ENCODE measurements at regions not wholly inside any gene's neighbourhood (a gene's known extent, or its start where the extent isn't known, plus 50 kb on each side); places are given as distances from the start of the nearest gene placed in this dataset.

DNA sequence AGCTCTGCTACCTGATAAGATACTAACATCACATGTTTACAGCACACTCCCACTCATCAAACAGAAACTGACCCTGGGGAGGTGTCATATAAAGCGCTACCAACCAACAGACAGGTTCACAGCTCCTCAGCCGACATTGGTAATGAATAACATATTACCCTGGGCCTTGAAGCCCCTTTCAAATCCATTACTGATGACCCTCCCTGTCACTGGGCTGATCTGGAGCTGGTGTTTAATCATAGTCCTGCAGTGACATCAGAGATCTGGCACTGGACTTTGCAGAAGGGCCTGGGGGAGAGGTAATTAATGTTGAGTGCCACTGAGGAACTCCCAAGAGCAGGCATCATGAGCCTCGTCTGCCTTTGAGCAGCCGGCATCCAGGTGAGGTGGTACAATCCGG is 306.5 kb upstream of the NFE2L3 start:
- Histone ChIP-seq H3K4me3 (no peak overlapping the region), H3K27ac (peak overlapping the region; percentile 69 to 94)
- DNase-seq (ENCODE audit: low spot score): no peak
- TF ChIP-seq, protein P1, sequence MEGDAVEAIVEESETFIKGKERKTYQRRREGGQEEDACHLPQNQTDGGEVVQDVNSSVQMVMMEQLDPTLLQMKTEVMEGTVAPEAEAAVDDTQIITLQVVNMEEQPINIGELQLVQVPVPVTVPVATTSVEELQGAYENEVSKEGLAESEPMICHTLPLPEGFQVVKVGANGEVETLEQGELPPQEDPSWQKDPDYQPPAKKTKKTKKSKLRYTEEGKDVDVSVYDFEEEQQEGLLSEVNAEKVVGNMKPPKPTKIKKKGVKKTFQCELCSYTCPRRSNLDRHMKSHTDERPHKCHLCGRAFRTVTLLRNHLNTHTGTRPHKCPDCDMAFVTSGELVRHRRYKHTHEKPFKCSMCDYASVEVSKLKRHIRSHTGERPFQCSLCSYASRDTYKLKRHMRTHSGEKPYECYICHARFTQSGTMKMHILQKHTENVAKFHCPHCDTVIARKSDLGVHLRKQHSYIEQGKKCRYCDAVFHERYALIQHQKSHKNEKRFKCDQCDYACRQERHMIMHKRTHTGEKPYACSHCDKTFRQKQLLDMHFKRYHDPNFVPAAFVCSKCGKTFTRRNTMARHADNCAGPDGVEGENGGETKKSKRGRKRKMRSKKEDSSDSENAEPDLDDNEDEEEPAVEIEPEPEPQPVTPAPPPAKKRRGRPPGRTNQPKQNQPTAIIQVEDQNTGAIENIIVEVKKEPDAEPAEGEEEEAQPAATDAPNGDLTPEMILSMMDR (IDR thresholded peaks at IDR 0.05): no peak

DNA sequence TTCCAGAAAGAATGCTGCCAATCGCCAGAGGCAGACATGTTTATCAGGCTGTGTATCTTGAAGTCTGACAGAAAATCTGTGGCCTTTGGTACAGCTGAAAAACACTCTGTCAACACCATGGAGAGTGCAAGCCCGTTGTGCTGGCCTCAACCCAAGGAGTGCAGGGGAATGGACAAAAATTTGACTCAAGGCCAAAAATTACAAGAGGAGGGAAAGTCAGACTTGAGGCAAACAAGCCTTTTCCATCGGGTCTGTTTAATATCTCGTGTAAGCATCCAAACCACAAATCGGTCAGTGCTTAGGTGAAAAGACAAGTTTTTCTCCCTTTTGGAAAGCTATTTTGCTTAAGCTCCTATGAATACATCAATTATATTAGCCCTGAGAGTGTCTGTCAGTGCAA is 305.3 kb upstream of the NFE2L3 start:
- H3K4me3 ChIP-seq: no peak overlapping the region
- H3K27ac ChIP-seq: peak overlapping the region; percentile 69 to 94
- TF ChIP-seq, protein P1 (IDR thresholded peaks at IDR 0.05): no peak
- DNase-seq (ENCODE audit: low spot score): peak; percentile 89

DNA sequence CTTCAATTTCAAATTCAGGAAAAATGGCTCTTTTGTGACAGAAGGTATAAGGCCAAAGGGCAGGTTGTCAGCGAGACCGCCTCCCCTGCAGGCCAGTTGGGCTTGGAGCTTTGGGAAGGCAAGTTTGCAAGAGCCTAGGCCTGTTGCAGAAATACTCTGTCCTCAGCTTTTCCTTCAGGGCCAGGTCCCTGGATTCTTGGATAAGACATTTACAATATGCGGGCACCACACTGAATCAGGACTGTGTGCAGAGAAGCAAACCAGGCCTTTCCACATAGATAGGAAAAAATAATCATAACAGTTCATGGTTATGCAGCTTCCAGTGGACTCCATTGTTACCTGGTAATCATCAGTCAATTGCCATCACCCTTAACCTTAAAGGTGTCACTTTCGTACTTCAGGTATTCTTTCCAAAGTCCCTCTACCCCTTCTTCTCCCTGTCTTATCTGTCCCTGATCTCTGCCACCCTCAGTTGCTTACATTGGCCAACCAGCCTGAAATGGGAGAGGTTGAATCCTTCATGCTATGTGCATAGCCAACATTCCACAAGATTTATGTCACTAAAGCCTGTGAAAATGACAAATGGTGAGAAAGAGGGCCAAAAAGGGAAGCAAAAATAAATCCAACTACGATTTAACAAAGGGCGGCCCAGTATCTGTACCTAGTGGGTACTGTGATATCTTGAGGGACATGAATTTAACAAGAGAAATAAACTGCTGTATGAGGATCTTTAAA is 304.5 kb upstream of the NFE2L3 start:
- H3K27ac ChIP-seq: peak overlapping the region; percentile 69 to 94
- DNase-seq (ENCODE audit: low spot score): no peak
- TF ChIP-seq, protein P1 (IDR thresholded peaks at IDR 0.05): no peak
- no peak overlapping the region for H3K4me3 ChIP-seq

DNA sequence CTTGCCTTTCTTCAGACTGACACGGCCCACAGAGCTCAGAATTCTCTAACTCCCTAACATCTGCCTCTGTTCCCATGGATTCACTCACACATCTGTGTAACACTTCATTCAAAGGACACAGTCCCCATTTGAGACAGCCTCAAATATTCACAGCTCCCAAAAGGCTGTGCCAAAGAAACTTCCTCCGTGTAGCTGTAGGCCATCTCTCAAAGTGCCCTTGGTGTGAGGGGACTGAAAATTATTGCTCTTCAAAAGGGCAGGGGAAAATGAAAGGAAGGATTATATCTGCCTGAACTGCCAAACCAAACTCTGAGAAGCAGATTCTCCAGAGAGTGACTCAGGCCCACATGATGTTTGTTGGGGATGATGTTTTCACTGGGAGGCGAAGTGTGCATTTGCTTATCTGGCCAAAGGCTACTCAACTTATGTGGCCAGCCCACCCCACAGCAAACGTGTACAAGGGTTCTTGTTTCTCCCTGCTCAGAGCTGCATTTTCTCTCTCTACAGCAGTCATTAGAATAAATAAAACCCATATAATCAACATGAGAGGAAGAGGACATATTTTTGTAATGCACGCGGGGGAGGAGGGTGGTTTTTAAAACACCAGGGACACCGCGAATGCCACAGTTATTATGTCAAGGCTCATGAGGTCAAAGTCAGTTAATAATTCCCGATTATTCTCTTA is 302.4 kb upstream of the NFE2L3 start:
- TF ChIP-seq, protein P1 (IDR thresholded peaks at IDR 0.05): no peak
- DNase-seq (ENCODE audit: low spot score): peak; percentile 79
- peak overlapping the region; percentile 69 to 94 for H3K27ac ChIP-seq
- peak overlapping the region; percentile 45 for H3K4me3 ChIP-seq

DNA sequence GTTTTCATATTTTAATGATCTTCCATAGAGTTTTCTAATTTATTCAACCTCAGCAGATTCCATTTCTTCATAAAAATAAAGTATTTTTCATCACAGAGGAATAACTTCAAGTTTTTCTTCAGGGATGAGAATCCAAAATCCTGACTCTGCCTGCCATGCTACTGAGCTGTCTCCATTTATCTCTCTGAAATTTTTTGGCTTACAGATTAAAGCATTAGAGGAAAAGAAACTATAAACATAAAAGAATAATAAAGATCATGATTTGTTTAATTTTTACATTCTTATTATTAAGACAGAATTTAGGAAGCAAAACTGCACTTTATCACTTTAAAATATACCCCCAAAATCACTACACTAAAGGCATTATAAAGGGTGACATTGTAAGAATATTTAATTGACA is 301.8 kb upstream of the NFE2L3 start:
- DNase-seq (ENCODE audit: low spot score): no peak
- Histone ChIP-seq H3K4me3 (peak overlapping the region; percentile 45), H3K27ac (peak overlapping the region; percentile 69 to 94)
- TF ChIP-seq, protein P1 (IDR thresholded peaks at IDR 0.05): no peak

DNA sequence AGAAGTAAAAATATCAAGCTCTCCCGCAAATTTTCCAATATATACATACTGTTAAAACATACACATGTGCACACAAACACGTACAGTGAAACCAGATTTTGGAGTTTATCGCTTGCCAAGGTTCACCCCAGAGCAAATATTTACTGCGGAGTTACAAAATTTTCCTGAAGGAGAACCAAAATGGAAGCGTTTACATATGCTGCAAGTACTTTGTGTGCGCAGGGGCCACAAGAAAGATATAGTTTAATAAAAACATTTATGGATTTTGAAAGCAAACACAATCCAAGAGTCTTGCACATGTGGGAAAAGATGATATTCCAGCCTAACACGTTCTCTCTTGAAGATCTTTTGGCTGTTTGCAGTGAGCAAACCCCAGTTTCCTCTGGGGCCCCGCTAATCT is 301.3 kb upstream of the NFE2L3 start:
- TF ChIP-seq, protein P1 (IDR thresholded peaks at IDR 0.05): no peak
- DNase-seq (ENCODE audit: low spot score): no peak
- no peak overlapping the region for H3K4me3 ChIP-seq
- peak overlapping the region; percentile 69 to 94 for H3K27ac ChIP-seq
